Amniotic epithelial cell (primary cell): ENCODE measurements at regions not wholly inside any gene's neighbourhood (a gene's known extent, or its start where the extent isn't known, plus 50 kb on each side); places are given as distances from the start of the nearest gene placed in this dataset.

ENCODE experiments used
- DNase-seq: peaks from one replicate; pipeline ENCODE4 v3.0.0-alpha.2; 2010; ENCODE audit warnings: low read depth

- DNase-seq: no peak
Measured at GRCh38 chr5:161235569-161235968, 311.0 kb downstream of the GABRB2 start.

- no peak for DNase-seq
Measured at GRCh38 chr5:161233553-161233952, 313.0 kb downstream of the GABRB2 start.

- DNase-seq: no peak
Measured at GRCh38 chr5:161230221-161230620, 316.3 kb downstream of the GABRB2 start.

GRCh38 chr5:161219816-161220215, 326.7 kb downstream of the GABRB2 start:
- DNase-seq: no peak

GRCh38 chr5:161216877-161217276, 329.6 kb downstream of the GABRB2 start:
- no peak for DNase-seq

- no peak for DNase-seq
Measured at GRCh38 chr5:161212123-161212712, 334.3 kb downstream of the GABRB2 start.

- no peak for DNase-seq
Measured at GRCh38 chr5:161201558-161201957, 345.0 kb downstream of the GABRB2 start.

GRCh38 chr5:161190778-161191177, 338.8 kb upstream of the ATP10B start:
- DNase-seq: no peak

GRCh38 chr5:161190086-161190485, 338.1 kb upstream of the ATP10B start:
- no peak for DNase-seq

GRCh38 chr5:161189452-161189851, 337.4 kb upstream of the ATP10B start:
- DNase-seq: no peak

GRCh38 chr5:161183559-161183958, 331.5 kb upstream of the ATP10B start:
- no peak for DNase-seq

GRCh38 chr5:161176221-161176620, 324.2 kb upstream of the ATP10B start:
- no peak for DNase-seq

- DNase-seq: no peak
Measured at GRCh38 chr5:161169776-161170175, 317.8 kb upstream of the ATP10B start.

GRCh38 chr5:161167016-161167767, 315.2 kb upstream of the ATP10B start:
- no peak for DNase-seq

GRCh38 chr5:161165998-161166660, 314.1 kb upstream of the ATP10B start:
- DNase-seq: no peak

- no peak for DNase-seq
Measured at GRCh38 chr5:161157925-161158324, 305.9 kb upstream of the ATP10B start.

- DNase-seq: no peak
Measured at GRCh38 chr5:161155451-161155850, 303.4 kb upstream of the ATP10B start.

- DNase-seq: no peak
Measured at GRCh38 chr5:161152415-161152940, 300.5 kb upstream of the ATP10B start.

- DNase-seq: no peak
Measured at GRCh38 chr5:161150441-161150988, 298.5 kb upstream of the ATP10B start.

GRCh38 chr5:161149078-161149477, 297.1 kb upstream of the ATP10B start:
- no peak for DNase-seq

- no peak for DNase-seq
Measured at GRCh38 chr5:161138751-161139455, 286.9 kb upstream of the ATP10B start.

- DNase-seq: no peak
Measured at GRCh38 chr5:161134956-161135355, 282.9 kb upstream of the ATP10B start.
